Neural progenitor cell (in vitro differentiated cells): ENCODE measurements at regions not wholly inside any gene's neighbourhood (a gene's known extent, or its start where the extent isn't known, plus 50 kb on each side); places are given as distances from the start of the nearest gene placed in this dataset.
A peak's percentile ranks its signal among the peaks of the same experiment; 100 is the strongest.
"Not testable (repeated sequence)": the region's sequence is repeated elsewhere in the genome, so short reads cannot be mapped to it uniquely, and the experiment has no call there.

Source experiments
- DNase-seq: peaks from one replicate; pipeline ENCODE4 v3.0.0-alpha.2; 2016; ENCODE audit warnings: low spot score
- H2AFZ ChIP-seq: fragments of 200-600 bp; sonication (generic); replicated peaks from 2 replicates; pipeline ENCODE4 v1.6.1; 2016; ENCODE audit warnings: antibody characterized with exemption
- H3F3A ChIP-seq: fragments of 200-600 bp; sonication (generic); 2 replicates; pipeline ENCODE4 v1.6.1; 2016; ENCODE audit warnings: antibody characterized with exemption, low read depth
- H3K27ac ChIP-seq: fragments of 200-600 bp; sonication (generic); 2 replicates; pipeline ENCODE4 v1.5.1; 2016; ENCODE audit warnings: mild to moderate bottlenecking
- H3K27me3 ChIP-seq: fragments of 200-600 bp; sonication (generic); 2 replicates; pipeline ENCODE4 v1.6.1; 2016; ENCODE audit warnings: mild to moderate bottlenecking, moderate library complexity
- H3K36me3 ChIP-seq: fragments of 200-600 bp; sonication (generic); 2 replicates; pipeline ENCODE4 v1.5.1; 2016
- H3K4me1 ChIP-seq: fragments of 200-600 bp; sonication (generic); 2 replicates; pipeline ENCODE4 v1.6.1; 2016; ENCODE audit warnings: mixed run types
- H3K4me2 ChIP-seq: fragments of 200-600 bp; sonication (generic); 2 replicates; pipeline ENCODE4 v1.6.1; 2016
- H3K4me3 ChIP-seq: fragments of 200-600 bp; sonication (generic); 2 replicates; pipeline ENCODE4 v1.5.1; 2016
- H3K79me2 ChIP-seq: fragments of 200-600 bp; sonication (generic); 2 replicates; pipeline ENCODE4 v1.6.1; 2016; ENCODE audit warnings: low read depth
- H3K9ac ChIP-seq: fragments of 200-600 bp; sonication (generic); 2 replicates; pipeline ENCODE4 v1.6.1; 2016
- H3K9me3 ChIP-seq: fragments of 200-600 bp; sonication (generic); 2 replicates; pipeline ENCODE4 v1.5.1; 2016; ENCODE audit warnings: low read depth
- H4K20me1 ChIP-seq: fragments of 200-600 bp; sonication (generic); 2 replicates; pipeline ENCODE4 v1.6.1; 2016; ENCODE audit warnings: low read depth
- H3K27ac Mint-ChIP-seq: 3 replicates; pipeline ENCODE4 v1.8.0; 2021; ENCODE audit warnings: mixed read lengths
- H3K27me3 Mint-ChIP-seq: 2 replicates; pipeline ENCODE4 v1.8.0; 2022; ENCODE audit warnings: low read depth, mild to moderate bottlenecking, inconsistent platforms, moderate library complexity, mixed read lengths; ENCODE audit not compliant: insufficient read depth
- H3K36me3 Mint-ChIP-seq: 3 replicates; pipeline ENCODE4 v1.8.0; 2021; ENCODE audit warnings: mixed read lengths
- H3K4me1 Mint-ChIP-seq: 3 replicates; pipeline ENCODE4 v1.8.0; 2021; ENCODE audit warnings: mixed read lengths
- H3K4me3 Mint-ChIP-seq: 3 replicates; pipeline ENCODE4 v1.8.0; 2021; ENCODE audit warnings: mild to moderate bottlenecking, moderate library complexity, mixed read lengths
- H3K9me3 Mint-ChIP-seq: 3 replicates; pipeline ENCODE4 v1.8.0; 2020; ENCODE audit warnings: mixed read lengths
- CTCF ChIP-seq: fragments of 200-600 bp; sonication (generic); IDR thresholded peaks from 2 replicates; pipeline ENCODE4 v1.5.1; 2017; ENCODE audit warnings: antibody characterized with exemption, mild to moderate bottlenecking
- EZH2 ChIP-seq: fragments of 200-600 bp; sonication (generic); IDR thresholded peaks from 2 replicates; pipeline ENCODE4 v1.6.1; 2017; ENCODE audit warnings: antibody characterized with exemption, mild to moderate bottlenecking, moderate library complexity
- EZH2phosphoT487 ChIP-seq: fragments of 200-600 bp; sonication (generic); IDR thresholded peaks from 2 replicates; pipeline ENCODE4 v1.6.1; 2017; ENCODE audit warnings: antibody characterized with exemption

DNA sequence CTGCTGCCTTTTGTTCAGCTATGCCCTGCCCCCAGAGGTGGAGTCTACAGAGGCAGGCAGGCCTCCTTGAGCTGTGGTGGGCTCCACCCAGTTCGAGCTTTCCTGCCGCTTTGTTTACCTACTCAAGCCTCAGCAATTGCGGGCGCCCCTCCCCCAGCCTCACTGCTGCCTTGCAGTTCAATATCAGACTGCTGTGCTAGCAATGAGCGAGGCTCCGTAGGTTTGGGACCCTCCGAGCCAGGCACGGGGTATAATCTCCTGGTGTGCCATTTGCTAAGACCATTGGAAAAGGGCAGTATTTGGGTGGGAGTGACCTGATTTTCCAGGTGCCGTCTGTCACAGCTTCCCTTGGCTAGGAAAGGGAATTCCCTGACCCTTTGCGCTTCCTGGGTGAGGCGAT is 51.9 kb downstream of the DIPK2A start:
- not testable (repeated sequence) for H3K4me1 ChIP-seq, H3K79me2 ChIP-seq, H3K36me3 Mint-ChIP-seq, H3K4me3 ChIP-seq, H3K9me3 Mint-ChIP-seq, H3K4me2 ChIP-seq, H2AFZ ChIP-seq, H4K20me1 ChIP-seq, H3K27ac Mint-ChIP-seq, DNase-seq, H3K9me3 ChIP-seq, H3K27me3 Mint-ChIP-seq, H3K27ac ChIP-seq, H3K27me3 ChIP-seq, H3K4me1 Mint-ChIP-seq, H3F3A ChIP-seq, H3K36me3 ChIP-seq, H3K9ac ChIP-seq, H3K4me3 Mint-ChIP-seq

- no peaks in the 10 kb centered on the region for H3K36me3 ChIP-seq
- H3K4me2 ChIP-seq: no peak overlapping the region
- peaks cover 2% of the 10 kb centered on the region for H3K27me3 Mint-ChIP-seq
- H3K4me1 ChIP-seq: no peaks in the 10 kb centered on the region
- H2AFZ ChIP-seq: no peak overlapping the region
- H3K27ac Mint-ChIP-seq: no peak overlapping the region
- no peaks in the 10 kb centered on the region for H3F3A ChIP-seq
- no peaks in the 10 kb centered on the region for H3K27me3 ChIP-seq
- no peak overlapping the region for H3K9ac ChIP-seq
- H3K9me3 ChIP-seq: no peaks in the 10 kb centered on the region
- no peak overlapping the region for H3K27ac ChIP-seq
- no peaks in the 10 kb centered on the region for H3K9me3 Mint-ChIP-seq
- H3K4me3 ChIP-seq: no peak overlapping the region
- no peak for TF ChIP-seq EZH2phosphoT487
- TF ChIP-seq CTCF: no peak
- no peak for TF ChIP-seq EZH2
- no peak for DNase-seq
- no peaks in the 10 kb centered on the region for H3K36me3 Mint-ChIP-seq
- no peaks in the 10 kb centered on the region for H3K79me2 ChIP-seq
- no peaks in the 10 kb centered on the region for H4K20me1 ChIP-seq
- H3K4me3 Mint-ChIP-seq: no peak overlapping the region
- H3K4me1 Mint-ChIP-seq: peaks cover 13% of the 10 kb centered on the region
These were observed 57.3 kb downstream of the DIPK2A start for GRCh38 chr3:144028798-144029411.

DNA sequence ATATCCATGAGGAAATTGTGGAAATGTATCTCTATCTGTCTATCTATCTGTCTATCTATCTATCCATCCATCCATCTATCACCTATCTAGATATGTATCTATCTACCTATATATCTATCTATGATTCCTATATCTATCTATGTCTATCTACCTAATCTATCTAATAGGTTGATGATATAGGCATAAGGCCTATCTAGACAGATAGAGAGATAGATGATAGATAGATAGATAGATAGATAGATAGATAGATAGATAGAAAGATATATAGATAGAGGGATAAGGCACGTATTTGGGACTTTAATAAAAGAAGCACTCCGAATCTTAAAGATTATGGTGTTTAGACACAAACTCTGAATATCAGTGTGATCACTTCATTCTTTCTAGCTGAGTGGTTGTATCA is 58.1 kb downstream of the DIPK2A start:
- Histone ChIP-seq H3K79me2 (no peaks in the 10 kb centered on the region), H3K9me3 (no peaks in the 10 kb centered on the region), H3K4me1 (no peaks in the 10 kb centered on the region), H2AFZ (no peak overlapping the region), H3K4me2 (no peak overlapping the region), H3K27ac (no peak overlapping the region), H3K9ac (no peak overlapping the region), H3K36me3 (no peaks in the 10 kb centered on the region), H3F3A (no peaks in the 10 kb centered on the region), H4K20me1 (no peaks in the 10 kb centered on the region), H3K27me3 (no peaks in the 10 kb centered on the region), H3K4me3 (no peak overlapping the region)
- Mint-ChIP-seq H3K4me3 (no peak overlapping the region), H3K27me3 (peaks cover 2% of the 10 kb centered on the region), H3K9me3 (no peaks in the 10 kb centered on the region), H3K36me3 (no peaks in the 10 kb centered on the region), H3K4me1 (peaks cover 13% of the 10 kb centered on the region), H3K27ac (no peak overlapping the region)
- no peak for DNase-seq
- TF ChIP-seq EZH2 (no peak), CTCF (no peak)

- H3K27me3 ChIP-seq: no peaks in the 10 kb centered on the region
- no peak overlapping the region for H3K4me3 ChIP-seq
- no peaks in the 10 kb centered on the region for H4K20me1 ChIP-seq
- H3K4me3 Mint-ChIP-seq: no peak overlapping the region
- no peaks in the 10 kb centered on the region for H3K4me1 ChIP-seq
- H3K4me2 ChIP-seq: no peak overlapping the region
- no peaks in the 10 kb centered on the region for H3K9me3 Mint-ChIP-seq
- no peak overlapping the region for H3K27ac Mint-ChIP-seq
- no peak overlapping the region for H3K27ac ChIP-seq
- H3K4me1 Mint-ChIP-seq: peaks cover 13% of the 10 kb centered on the region
- H3K9me3 ChIP-seq: no peaks in the 10 kb centered on the region
- H2AFZ ChIP-seq: no peak overlapping the region
- H3K9ac ChIP-seq: no peak overlapping the region
- no peaks in the 10 kb centered on the region for H3K79me2 ChIP-seq
- TF ChIP-seq CTCF (no peak), EZH2phosphoT487 (no peak), EZH2 (no peak)
- peaks cover 2% of the 10 kb centered on the region for H3K27me3 Mint-ChIP-seq
- H3K36me3 Mint-ChIP-seq: no peaks in the 10 kb centered on the region
- no peaks in the 10 kb centered on the region for H3F3A ChIP-seq
- peak; percentile 3 for DNase-seq
- no peaks in the 10 kb centered on the region for H3K36me3 ChIP-seq
These were observed 60.3 kb downstream of the DIPK2A start for GRCh38 chr3:144031938-144032337.
